ENCODE measurements at regions not wholly inside any gene's neighbourhood (a gene's known extent, or its start where the extent isn't known, plus 50 kb on each side); places are given as distances from the start of the nearest gene placed in this dataset.

GRCh38 chr13:80217614-80218456, 123.1 kb downstream of the SPRY2 start:
- in situ Hi-C loops (cut with MboI; ENCODE audit: low sequenced_read_pairs) (loop anchor here (10.0 kb wide), 1 partner anchor 117 kb away; no protein-coding TSS in a partner anchor), dilution Hi-C loops (cut with HindIII; ENCODE audit: low sequenced_read_pairs, unreplicated experiment) (no loop called here), intact Hi-C loops (cut with micrococcal nuclease) (loop anchor here (5.0 to 10.0 kb wide), 2 partner anchors 173 to 441 kb away; no protein-coding TSS in a partner anchor)
- no peak for TF ChIP-seq RAD21 (IDR thresholded peaks at IDR 0.05; ENCODE audit: low read length)
- no peak for TF ChIP-seq MXI1 (IDR thresholded peaks at IDR 0.05; ENCODE audit: borderline replicate concordance, low read depth, low read length)
- no peak for TF ChIP-seq RFX5 (IDR thresholded peaks at IDR 0.05; ENCODE audit: low read depth, low read length)
- no peak for TF ChIP-seq SMC3 (IDR thresholded peaks at IDR 0.05; ENCODE audit: low read depth, low read length)
- TF ChIP-seq FOS (IDR thresholded peaks at IDR 0.05; ENCODE audit: low read depth, low read length) = no peak
- TF ChIP-seq ELK1 (IDR thresholded peaks at IDR 0.05; ENCODE audit: borderline replicate concordance, low read depth, low read length) = no peak
- Histone ChIP-seq H2AK9ac (replicated peaks; ENCODE audit: low read depth, low read length, poor library complexity) (no peak overlapping the region), H3K4ac (ENCODE audit: low read depth, low read length) (peak overlapping the region; percentile 77), H3K4me2 (ENCODE audit: low read depth, low read length) (peak overlapping the region; percentile 29; the same call in 1 of the 2 replicates), H3K9ac (ENCODE audit: low read depth, low read length) (no peak overlapping the region), H3K9me1 (ENCODE audit: insufficient read depth, low read length) (0 out of 2 replicates have a peak, but pooled peaks cover 10% of the 10 kb centered on the region), H3K23ac (ENCODE audit: low read depth, low read length) (0 out of 2 replicates have a peak overlapping the region, but pooled peaks have one; percentile 41), H4K8ac (ENCODE audit: low read depth in 2 of 2, low read length in 2 of 2) (peak overlapping the region in 1 of 2 experiments; percentile 61; a peak in 2 of 4 replicates), H3K18ac (ENCODE audit: low read depth, low read length) (peak overlapping the region; percentile 5; the same call in 1 of the 2 replicates), H4K5ac (ENCODE audit: low read depth, low read length) (no peak overlapping the region), H2BK20ac (ENCODE audit: low read depth, low read length) (peak overlapping the region; percentile 66; the same call in 1 of the 2 replicates), H2AK5ac (ENCODE audit: low read depth, low read length) (peak overlapping the region; percentile 59; the same call in 1 of the 2 replicates), H3K79me1 (ENCODE audit: low read depth in 1 of 2, low read length in 2 of 2) (no peaks in the 10 kb centered on the region), H2BK120ac (ENCODE audit: low read depth, low read length) (peak overlapping the region; percentile 47; the same call in 1 of the 2 replicates), H3K27me3 (ENCODE audit: control insufficient read depth, insufficient read depth, low read length) (no peaks in the 10 kb centered on the region), H3K27ac (ENCODE audit: insufficient read depth, low read length) (no peak overlapping the region), H3K4me1 (ENCODE audit: control insufficient read depth, insufficient read depth, low read length) (peaks cover 9% of the 10 kb centered on the region), H3K4me3 (ENCODE audit: insufficient read depth, low read depth, low read length) (no peak overlapping the region), H2BK5ac (ENCODE audit: low read depth, low read length, poor library complexity, severe bottlenecking) (peak overlapping the region; percentile 44), H4K20me1 (ENCODE audit: insufficient read depth, low read length) (no peaks in the 10 kb centered on the region), H3K9me3 (ENCODE audit: control insufficient read depth, insufficient read depth, low read length) (no peaks in the 10 kb centered on the region), H3K14ac (replicated peaks; ENCODE audit: low read depth, low read length) (peak overlapping the region; percentile 64), H4K91ac (ENCODE audit: insufficient read depth, low read depth, low read length) (peak overlapping the region; percentile 32; the same call in 1 of the 2 replicates), H3K56ac (ENCODE audit: extremely low read depth, insufficient read depth, low read length) (no peak overlapping the region), H2AFZ (replicated peaks; ENCODE audit: low read length, poor library complexity) (peak overlapping the region; percentile 64), H2BK15ac (ENCODE audit: low read depth, low read length) (peak overlapping the region; percentile 47; the same call in 2 of the 3 replicates), H3K36me3 (ENCODE audit: control insufficient read depth, insufficient read depth, low read length) (no peaks in the 10 kb centered on the region)
- ATAC-seq (ENCODE audit: low read depth) (no peak), DNase-seq (peak; percentile 71)
- WGBS, 2 experiments (ENCODE audit: extremely low coverage in 2 of 2, insufficient read length in 1 of 2) = 59% methylated on average over 4 of the region's 7 CpGs; no CpG with 5 or more reads in 1 of the 2 experiments
- CTCF ChIA-PET = interaction anchor here (1.2 kb wide), 1 partner anchor 43 kb away, joined by 3 read pairs; no protein-coding TSS in a partner anchor
- BruUV-seq (replicated peaks) = no TSS peak
- POLR2A ChIA-PET (ENCODE audit: unreplicated experiment) = no interaction called here

Data from IMR-90 (cell line).